Activated CD8-positive, alpha-beta memory T cell treated with anti-CD3 and anti-CD28 coated beads, Interleukin-2, amount 50 U/mL, for 24 hours (primary cell): ENCODE measurements at regions not wholly inside any gene's neighbourhood (a gene's known extent, or its start where the extent isn't known, plus 50 kb on each side); places are given as distances from the start of the nearest gene placed in this dataset.

Source experiments
- DNase-seq: peaks from one replicate; pipeline ENCODE4 v3.0.0-alpha.2; 2020; ENCODE audit errors: extremely low read depth

GRCh38 chr9:85155352-85155751, 485.8 kb downstream of the NTRK2 start:
- no peak for DNase-seq

- no peak for DNase-seq
These were observed 482.2 kb downstream of the NTRK2 start for GRCh38 chr9:85151741-85152140.

GRCh38 chr9:85151162-85151561, 481.6 kb downstream of the NTRK2 start:
- DNase-seq: no peak

GRCh38 chr9:85147046-85147640, 477.6 kb downstream of the NTRK2 start:
- DNase-seq: no peak

- DNase-seq: no peak
These were observed 473.4 kb downstream of the NTRK2 start for GRCh38 chr9:85142968-85143367.

GRCh38 chr9:85142496-85142911, 473.0 kb downstream of the NTRK2 start:
- no peak for DNase-seq

- no peak for DNase-seq
These were observed 468.2 kb downstream of the NTRK2 start for GRCh38 chr9:85137696-85138095.

GRCh38 chr9:85136987-85137386, 467.5 kb downstream of the NTRK2 start:
- no peak for DNase-seq

- DNase-seq: no peak
These were observed 467.0 kb downstream of the NTRK2 start for GRCh38 chr9:85136507-85136906.

GRCh38 chr9:85130764-85131163, 461.2 kb downstream of the NTRK2 start:
- no peak for DNase-seq

- no peak for DNase-seq
These were observed 460.7 kb downstream of the NTRK2 start for GRCh38 chr9:85130260-85130659.

- no peak for DNase-seq
These were observed 460.0 kb downstream of the NTRK2 start for GRCh38 chr9:85129514-85129913.

- DNase-seq: no peak
These were observed 449.6 kb downstream of the NTRK2 start for GRCh38 chr9:85118990-85119755.

GRCh38 chr9:85117831-85118230, 448.3 kb downstream of the NTRK2 start:
- no peak for DNase-seq

GRCh38 chr9:85115473-85115872, 445.9 kb downstream of the NTRK2 start:
- no peak for DNase-seq

GRCh38 chr9:85114799-85115198, 445.3 kb downstream of the NTRK2 start:
- no peak for DNase-seq

GRCh38 chr9:85112933-85113418, 443.4 kb downstream of the NTRK2 start:
- no peak for DNase-seq

- DNase-seq: no peak
These were observed 442.9 kb downstream of the NTRK2 start for GRCh38 chr9:85112391-85112790.

- no peak for DNase-seq
These were observed 439.2 kb downstream of the NTRK2 start for GRCh38 chr9:85108746-85109145.

GRCh38 chr9:85108229-85108628, 438.7 kb downstream of the NTRK2 start:
- DNase-seq: no peak

GRCh38 chr9:85089188-85089969, 419.9 kb downstream of the NTRK2 start:
- no peak for DNase-seq

GRCh38 chr9:85081963-85082362, 412.4 kb downstream of the NTRK2 start:
- no peak for DNase-seq

- DNase-seq: no peak
These were observed 409.8 kb downstream of the NTRK2 start for GRCh38 chr9:85079349-85079748.
